ENCODE measurements at regions not wholly inside any gene's neighbourhood (a gene's known extent, or its start where the extent isn't known, plus 50 kb on each side); places are given as distances from the start of the nearest gene placed in this dataset.
A peak's percentile ranks its signal among the peaks of the same experiment; 100 is the strongest.

DNA sequence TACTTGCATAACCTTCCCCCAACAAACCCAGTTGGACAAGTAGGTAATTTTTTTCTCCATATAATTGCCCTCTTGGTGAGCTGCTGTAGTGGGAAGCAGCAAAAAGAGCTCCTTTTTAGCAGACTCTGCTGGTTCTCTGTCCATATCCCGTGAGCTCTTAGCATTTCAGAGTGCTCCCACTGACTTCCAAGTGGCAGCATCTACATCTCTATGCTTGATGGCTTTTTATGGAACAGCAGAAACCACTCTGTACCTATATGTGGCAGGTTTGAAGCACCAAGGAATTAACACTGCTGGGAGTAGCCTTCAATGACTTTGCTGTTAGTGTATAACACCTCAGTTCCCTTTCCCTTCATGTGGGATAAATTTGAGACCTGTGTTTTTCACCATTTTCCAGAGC lies 168.4 kb upstream of the NHS start:
- no peak for DNase-seq

DNA sequence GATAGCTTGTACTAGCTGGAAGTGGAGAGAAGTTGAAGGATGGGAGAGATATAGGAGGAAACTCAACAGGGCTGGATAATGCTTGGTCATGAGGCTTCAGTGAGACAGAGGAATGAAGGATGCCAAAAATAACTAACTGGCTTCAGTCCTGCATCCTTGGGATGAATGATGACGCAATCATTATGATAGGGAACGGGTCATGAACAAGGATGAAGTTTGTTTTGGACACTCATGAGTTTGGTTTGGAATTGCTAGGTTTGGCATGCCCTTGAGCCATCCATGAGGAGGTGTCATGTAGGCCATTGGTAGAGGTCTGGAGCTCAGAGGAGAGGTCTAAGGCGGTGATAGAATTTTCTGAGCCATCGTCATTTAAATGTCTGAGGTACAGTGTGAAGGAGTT lies 160.0 kb upstream of the NHS start:
- DNase-seq = no peak

DNA sequence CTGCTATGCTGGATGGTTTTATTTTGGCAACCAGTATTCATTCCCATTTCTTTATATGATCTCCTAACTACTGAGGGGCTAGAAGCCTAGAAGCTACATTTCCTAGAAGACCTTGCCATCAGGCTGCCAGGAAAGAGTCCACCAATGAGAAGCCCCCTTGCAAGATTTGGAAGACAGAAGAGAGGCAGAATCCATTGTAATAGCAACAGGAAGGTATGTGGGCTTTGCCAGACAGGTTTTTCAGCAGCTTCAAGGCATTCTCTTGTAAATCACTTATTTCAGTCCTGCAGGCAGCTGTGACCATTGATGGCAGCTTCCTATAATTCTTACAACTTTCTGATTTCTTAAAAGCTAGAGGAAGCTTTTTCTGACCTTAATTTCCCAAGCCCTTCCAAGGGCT lies 148.3 kb upstream of the NHS start:
- DNase-seq = no peak

DNA sequence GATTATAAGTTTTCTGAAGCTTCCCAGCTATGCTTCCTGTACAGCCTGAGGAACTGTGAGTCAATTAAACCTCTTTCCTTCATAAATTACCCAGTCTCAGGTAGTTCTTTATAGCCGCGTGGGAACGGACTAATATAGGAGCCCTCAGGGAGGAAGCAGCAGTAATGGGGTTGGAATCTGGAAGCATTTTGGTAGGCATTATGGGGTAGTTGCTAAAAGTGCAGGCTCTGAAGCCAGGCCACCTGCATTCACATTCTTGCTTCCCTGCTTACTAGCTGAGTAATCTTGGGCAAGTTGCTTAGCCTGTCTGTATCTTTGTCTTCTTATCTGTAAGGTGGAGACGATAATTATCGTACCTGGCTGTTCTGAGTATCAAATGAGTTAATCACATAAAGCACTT lies 137.9 kb upstream of the NHS start:
- no peak for DNase-seq

DNA sequence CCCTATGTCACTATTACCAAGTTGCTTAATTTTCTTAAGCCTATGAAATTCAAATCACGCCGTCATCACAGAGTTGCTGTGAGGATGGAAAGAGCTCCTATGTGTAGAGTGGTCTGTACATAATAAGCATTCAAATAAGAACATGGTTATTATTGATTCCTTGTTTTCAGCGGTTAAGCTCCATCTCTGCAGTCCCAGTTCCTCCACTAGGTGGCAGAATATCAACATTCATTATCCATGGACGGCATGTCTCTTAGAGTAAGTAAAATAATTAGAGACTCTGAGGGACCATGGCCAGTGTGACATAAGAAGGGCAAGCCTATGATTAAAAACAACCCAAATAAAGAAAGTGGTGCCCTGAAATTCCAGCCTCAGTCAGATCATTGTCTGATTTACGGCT lies 132.5 kb upstream of the NHS start:
- peak; percentile 60 for DNase-seq

DNA sequence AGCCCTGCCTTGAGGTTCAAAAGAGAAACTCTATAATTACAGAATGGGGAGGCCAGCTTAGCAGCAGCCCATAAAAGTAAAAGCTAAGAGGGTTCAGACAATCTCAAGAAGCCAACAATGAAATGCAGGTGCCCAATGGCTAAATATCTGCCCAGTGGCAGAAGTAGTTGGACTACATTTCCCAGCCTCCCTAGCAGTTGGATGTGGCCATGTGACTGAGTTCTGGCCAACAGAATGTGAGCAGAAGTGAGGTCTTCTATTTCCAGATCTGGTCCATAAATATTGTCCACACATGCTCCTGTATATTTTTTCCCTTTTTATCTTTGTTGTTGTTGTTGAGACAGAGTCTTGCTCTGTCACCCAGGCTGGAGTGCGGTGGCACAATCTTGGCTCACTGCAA lies 127.9 kb upstream of the NHS start:
- DNase-seq = no peak

DNA sequence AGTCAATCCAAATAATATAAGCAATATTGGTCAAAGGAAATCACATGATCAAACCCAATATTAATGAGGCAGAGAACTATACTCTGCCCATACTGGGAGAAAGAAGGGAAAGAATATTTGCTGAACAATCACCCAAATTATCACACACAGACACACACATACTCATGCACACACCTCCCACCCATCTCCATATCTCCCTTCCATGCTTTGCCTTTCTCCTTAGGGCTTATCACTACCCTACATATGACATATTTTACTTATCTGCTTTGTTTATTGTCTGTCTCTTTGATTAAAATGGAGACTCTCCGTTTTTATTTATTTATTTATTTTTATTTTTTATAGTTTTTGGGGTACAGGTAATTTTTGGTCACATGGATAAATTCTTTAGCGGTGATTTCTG lies 112.9 kb upstream of the NHS start:
- no peak for DNase-seq

DNA sequence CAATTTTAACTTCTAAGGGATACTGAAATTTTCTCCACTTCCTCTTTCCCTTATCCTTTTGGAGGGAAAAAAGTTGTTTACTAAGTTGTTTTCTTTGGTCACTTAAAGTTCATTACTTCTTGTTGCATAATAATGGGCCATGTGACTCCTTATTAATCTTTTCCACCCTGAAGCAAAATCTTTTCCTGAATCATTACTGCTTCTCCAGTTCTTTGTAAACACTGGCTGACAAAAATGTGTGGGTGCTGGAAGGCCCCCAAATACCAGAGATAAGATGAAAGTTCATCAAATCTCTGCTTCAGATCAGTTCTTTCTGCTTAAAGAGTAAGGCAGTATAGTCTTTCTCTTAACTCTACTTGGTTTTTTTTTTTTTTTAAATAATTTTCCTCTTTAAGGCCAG lies 108.9 kb upstream of the NHS start:
- no peak for DNase-seq

DNA sequence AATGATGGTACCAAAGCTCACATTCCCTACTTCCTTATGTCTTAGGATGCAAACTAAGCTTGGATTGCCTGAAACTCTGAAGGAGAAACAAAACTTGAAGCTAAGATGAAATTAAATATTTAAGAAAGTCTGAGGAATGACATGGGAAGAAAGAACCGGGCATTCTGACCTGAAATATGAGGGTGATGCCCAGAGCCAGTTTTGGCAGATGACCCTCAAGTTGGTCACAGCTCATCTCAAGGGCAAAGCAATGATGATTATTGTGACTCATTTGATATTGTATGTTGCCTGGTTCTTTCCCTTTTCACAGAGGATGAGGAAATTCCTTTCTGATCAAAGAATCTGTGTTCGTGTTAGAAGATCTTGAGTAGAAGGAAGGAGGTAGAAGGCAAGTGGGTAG lies 96.0 kb upstream of the NHS start:
- DNase-seq = no peak

DNA sequence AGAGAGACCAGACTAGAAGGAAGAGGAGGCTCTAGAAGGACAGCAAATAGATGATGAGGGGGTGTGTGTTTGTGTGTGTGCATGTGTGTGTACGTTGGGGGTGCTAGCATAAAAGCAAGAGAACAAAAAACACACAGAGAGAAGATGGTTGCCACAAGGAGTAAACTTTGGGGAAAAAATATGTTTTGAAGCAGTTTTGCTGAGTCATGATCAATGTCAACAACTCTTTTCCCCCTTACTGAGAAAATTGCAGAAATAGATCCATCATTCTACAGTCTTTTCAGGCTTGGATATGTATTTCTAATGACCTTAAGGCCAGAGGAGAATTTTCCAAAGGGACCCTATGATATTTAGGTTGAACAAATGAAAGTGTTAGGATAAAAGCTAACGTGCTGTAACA lies 89.0 kb upstream of the NHS start:
- DNase-seq = no peak

DNA sequence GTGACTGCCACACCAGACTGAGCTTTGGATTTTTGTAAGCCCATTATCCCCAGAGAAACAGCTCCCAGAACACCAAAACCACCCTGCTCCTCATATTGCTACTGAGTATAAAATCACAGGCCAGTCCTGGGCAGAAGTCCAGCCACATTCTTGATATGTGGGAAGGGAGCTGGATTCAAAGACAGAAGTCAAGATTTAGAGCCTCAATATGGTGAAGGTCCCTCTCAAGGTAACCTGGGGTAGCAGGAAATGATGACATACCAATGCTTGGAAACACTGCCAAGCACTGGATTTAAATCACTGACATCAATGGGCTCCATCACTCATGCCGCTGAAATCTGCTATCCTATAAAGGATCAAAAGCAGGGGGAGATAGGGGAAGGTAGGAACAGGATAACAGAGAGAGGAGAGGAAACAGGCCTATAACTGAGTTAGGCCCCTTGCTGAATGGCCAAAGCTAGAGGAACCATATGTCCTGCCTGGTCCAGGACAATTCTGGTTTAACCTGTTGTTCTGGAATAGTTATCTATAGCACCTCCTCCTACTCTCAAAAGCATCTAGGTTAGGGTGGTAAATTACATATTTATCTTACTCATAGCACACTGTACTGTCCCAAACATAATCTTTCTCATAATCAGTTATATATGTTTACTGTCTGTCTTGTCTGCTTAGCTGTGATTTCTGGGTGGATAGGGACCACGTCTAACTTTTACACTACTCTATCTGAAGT lies 83.7 kb upstream of the NHS start:
- no peak for DNase-seq

DNA sequence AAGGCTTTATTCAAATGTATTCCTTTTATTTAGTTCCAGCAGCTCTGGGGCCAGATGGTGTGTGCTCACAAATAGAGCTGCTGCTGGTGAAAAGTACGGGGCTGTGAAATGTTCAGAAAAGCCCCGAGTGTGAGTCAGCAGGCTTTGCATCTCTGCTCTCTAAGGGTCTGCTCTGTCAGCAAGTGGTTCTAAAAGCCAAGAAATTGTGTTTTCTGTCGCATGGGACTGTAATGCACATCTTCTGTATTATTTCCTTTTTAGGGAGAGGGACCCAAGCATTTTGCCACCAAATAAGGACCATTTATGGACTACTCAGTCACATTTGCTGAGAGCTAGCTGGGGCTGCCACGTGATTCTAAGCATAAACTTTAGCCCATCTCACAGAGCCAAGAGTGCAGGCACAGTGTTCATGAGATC lies 82.9 kb upstream of the NHS start:
- no peak for DNase-seq

DNA sequence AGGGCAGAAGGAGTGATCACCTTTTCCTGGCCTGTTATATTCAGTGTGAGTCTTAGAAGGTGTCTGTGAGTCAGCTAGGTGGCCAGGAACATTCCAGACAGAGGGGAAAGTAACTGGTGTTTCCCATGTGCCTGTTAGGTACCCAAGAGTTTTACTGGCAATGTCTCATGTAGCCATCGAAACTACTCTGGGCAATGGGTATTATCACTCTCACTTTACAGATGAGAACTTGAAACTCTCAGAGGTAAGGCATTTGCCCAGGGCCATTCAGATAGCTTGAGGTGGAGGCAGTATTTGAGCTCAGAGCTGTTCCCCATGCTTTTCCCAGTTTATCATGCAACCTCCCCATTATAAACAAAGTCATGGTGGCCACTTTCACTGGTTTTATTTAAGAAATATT lies 80.4 kb upstream of the NHS start:
- no peak for DNase-seq

DNA sequence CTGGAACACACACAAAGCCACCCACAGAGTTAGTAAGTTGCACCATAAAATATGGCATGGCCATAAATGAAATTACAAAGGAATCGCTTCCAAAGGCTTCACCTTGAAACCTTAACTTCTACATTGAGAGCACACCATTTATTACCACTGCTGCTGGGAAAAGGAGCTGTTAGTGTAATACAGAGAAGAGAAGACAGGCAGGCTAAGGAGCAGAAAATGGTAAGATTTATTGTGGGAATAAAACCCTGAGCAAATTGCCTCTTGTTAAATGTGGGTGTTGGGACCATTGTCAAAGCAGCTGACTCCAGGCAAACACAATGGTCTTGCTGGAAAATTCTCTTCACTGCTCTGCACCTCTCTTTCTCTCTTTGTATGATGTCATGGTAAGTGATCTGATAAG lies 79.2 kb upstream of the NHS start:
- no peak for DNase-seq

DNA sequence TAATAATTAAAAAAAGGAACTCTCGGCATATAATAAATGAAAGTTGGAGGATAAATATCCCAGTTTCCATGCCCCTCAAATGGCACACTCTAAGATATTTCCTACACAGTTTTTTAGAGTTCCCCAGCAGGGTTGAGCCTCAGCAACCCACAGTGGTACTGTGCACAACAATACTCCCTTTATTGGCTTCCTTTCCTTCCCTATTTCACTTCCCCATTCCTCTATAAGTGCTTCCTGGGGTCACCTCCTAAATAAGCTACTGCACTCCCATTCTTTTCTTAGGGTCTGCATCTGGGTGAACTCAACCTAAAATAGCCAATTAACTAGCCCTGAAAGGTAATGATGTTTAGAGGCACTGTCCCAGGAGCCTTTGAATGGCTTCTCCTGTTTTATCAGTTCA lies 76.4 kb upstream of the NHS start:
- no peak for DNase-seq

DNA sequence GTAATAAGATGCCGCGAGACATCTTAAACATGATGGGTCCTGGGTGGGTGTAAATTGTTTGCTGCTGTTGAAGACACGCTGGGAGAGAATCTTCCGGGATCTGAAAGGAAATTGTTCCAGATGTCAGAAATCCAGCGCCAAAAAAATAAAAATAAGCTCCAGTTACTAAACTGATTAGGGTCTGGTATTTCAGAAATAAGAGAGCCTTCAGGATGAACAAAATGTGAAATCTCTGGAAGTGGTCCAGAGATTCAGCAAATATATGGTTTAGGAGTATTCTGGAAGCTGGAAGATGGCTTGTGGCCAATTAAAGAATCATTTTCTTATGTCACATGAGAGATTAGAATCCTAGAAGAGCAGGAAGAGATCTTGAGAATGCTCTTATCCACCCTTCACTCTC lies 75.8 kb upstream of the NHS start:
- DNase-seq = no peak

DNA sequence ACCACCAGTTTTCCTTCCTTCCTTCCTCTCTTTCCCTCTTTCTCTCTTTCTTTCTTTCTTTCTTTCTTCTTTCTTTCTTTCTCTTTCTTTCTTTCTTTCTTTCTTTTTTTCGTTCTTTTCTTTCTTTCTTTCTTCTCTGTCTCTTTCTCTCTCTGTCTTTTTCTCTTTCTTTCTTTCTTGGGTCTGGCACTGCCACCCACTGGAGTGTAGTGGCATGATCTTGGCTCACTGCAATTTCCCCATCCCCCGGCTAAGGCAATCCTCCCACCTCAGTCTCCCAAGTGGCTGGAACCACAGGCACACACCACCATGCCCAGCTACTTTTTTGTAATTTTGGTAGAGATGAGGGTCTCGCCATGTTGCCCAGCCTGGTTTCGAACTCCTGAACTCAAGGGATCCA lies 51.6 kb upstream of the NHS start:
- DNase-seq = no peak

Data from OCI-M1 (cell line).